ENCODE measurements at regions not wholly inside any gene's neighbourhood (a gene's known extent, or its start where the extent isn't known, plus 50 kb on each side); places are given as distances from the start of the nearest gene placed in this dataset.
"Not testable (repeated sequence)": the region's sequence is repeated elsewhere in the genome, so short reads cannot be mapped to it uniquely, and the experiment has no call there.

DNA sequence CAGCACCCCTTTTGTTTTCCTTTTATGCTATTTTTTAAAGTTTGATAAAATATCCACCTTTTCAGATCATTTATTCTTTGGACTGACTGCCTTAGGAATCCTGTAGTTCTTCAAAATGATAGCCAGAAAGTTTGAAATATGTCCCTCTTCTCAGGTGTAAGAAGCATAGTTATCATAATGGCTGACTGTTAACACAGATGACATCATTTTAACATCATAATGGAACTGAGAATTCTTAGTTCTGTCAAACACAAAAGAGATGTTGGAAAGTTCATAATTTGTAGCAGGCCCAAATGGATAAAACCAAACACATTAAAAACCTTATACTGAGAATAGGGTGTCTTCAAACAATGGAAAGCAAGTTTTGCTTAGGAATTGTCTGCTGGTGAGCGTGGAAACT, 1254.4 kb downstream of the ADGRL3 start:
- DNase-seq (ENCODE audit: low spot score), result no peak

GRCh38 chr4:62450740-62451139, 1250.6 kb downstream of the ADGRL3 start:
- DNase-seq (ENCODE audit: low spot score), result no peak

DNA sequence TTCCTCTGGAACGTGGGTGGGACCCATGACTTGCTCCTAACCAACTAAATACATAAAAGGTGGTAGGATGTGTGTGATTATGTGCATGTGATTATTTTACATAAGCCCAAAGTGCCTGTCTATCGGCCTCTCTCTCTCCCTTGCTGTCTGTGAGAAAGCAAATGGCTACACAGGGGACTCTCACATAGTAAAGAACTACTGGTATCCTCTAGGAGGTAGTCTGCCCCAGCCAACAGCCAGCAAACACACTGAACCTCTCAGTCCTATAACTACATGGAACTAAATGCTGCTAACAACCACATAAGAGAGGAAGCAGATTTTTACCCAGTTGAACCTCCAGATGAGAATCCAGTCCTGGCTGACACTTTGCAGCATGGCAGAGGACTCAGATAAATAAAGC, 1249.4 kb downstream of the ADGRL3 start:
- DNase-seq (ENCODE audit: low spot score), result no peak

DNA sequence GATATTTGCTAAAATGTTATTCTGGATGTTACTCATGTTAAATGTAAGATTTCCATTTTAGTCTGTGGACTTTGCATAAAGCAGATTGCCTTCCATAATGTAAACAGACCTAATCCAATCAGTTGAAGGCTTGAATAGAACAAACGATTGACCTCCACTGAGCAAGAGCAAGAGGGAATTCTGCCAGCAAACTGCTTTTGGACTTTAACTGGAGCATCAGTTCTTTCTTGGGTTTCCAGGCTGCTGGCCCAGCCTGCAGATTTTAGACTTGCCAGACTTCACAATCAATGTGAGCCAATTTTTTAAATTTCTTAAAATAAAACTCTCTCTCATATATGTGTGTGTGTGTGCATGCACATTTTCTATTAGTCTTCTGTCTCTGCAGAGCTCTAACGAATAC, 1248.8 kb downstream of the ADGRL3 start:
- DNase-seq (ENCODE audit: low spot score), result no peak

DNA sequence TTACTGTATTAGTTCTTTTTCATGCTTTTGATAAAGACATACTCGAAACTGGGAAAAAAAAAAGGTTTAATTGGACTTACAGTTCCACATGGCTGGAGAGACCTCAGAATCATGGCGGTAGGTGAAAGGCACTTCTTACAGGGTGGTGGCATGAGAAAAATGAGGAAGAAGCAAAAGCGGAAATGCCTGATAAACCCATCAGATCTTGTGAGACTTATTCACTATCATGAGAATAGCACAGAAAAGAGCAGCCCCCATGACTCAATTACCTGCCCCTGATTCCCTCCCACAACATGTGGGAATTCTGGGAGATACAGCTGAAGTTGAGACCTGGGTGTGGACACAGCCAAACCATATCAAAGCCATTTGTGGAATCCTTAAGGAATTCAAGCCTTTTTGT, 1238.9 kb downstream of the ADGRL3 start:
- no peak for DNase-seq (ENCODE audit: low spot score)

DNA sequence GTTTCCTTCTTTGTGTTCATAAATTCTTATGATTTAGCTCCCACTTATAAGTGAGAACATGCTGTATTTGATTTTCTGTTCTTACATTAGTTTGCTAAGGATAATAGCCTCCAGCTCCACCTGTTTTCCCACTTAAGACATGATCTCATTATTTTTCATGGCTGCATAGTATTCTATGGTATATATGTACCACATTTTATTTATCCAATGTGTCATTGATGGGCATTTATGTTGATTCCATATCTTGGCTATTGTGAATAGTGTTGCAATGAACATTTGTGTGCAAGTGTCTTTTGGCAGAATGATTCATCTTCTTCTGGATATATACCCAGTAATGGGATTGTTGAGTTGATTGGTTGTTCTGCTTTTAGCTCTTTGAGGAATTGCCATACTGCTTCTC, 1234.8 kb downstream of the ADGRL3 start:
- DNase-seq (ENCODE audit: low spot score), result no peak

DNA sequence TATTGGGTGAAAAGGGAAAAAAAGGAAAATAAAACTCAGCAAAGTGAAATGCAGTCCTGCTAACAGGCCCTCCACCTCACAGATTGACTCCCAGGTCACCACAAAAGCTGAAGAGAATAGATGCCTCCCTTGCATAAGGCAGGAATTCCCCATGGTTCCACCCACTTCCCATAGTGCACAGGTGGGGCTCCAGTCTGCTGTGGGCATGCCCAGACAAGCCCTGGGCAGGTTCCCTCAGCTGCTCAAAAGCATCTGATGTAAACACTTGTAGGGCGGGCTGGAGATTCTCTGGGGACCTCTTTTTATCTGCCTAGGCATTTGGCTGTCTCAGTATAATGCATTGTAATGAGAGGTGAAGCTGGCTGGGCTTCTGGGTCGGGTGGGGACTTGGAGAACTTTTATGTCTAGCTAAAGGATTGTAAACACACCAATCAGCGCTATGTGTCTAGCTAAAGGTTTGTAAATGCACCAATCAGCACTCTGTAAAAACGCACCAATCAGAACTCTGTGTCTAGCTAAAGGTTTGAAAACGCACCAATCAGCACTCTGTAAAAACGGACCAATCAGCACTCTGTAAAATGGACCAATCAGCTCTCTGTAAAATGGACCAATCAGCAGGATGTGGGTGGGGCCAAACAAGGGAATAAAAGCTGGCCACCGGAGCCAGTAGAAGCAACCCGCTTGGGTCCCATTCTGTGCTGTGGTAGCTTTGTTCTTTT, 1231.5 kb downstream of the ADGRL3 start:
- DNase-seq (ENCODE audit: low spot score), result not testable (repeated sequence)

GRCh38 chr4:62429297-62429696, 1229.2 kb downstream of the ADGRL3 start:
- DNase-seq (ENCODE audit: low spot score), result no peak

DNA sequence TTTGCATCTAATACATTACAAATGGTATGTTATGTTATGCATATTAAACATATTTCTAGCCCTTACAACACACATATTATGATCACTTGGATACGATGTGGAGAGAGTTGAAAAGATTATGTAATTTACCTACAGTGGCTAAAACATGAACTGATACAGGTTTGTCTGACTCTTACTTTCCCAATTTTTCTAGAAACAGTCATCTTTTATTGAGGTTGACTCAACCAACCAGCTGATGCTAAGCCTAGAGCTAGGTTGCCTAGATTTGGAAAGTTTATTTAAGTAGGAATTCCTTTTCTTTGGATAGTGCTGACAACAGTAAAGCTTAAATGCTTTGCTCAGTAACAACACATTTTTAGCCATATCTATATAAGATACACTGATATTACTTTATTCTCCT, 1215.1 kb downstream of the ADGRL3 start:
- DNase-seq (ENCODE audit: low spot score), result no peak

DNA sequence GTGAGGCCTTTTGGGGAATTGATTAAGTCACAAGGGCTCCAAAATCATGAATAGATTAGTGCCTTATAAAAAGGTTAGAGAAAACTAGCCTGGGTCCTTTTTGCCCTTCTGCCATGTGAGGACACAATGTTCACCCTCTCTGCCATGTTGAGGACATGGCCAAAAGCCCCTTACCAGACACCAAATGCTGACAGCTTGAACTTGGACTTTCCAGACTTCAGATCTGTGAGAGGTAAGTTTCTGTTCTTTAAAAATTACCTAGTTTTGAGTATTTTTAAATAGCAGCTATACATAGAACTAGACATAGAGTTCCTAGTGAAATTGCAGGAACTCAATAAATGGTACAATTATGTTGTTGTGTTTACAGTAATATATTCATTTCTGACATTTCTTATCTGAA, 1214.4 kb downstream of the ADGRL3 start:
- no peak for DNase-seq (ENCODE audit: low spot score)

DNA sequence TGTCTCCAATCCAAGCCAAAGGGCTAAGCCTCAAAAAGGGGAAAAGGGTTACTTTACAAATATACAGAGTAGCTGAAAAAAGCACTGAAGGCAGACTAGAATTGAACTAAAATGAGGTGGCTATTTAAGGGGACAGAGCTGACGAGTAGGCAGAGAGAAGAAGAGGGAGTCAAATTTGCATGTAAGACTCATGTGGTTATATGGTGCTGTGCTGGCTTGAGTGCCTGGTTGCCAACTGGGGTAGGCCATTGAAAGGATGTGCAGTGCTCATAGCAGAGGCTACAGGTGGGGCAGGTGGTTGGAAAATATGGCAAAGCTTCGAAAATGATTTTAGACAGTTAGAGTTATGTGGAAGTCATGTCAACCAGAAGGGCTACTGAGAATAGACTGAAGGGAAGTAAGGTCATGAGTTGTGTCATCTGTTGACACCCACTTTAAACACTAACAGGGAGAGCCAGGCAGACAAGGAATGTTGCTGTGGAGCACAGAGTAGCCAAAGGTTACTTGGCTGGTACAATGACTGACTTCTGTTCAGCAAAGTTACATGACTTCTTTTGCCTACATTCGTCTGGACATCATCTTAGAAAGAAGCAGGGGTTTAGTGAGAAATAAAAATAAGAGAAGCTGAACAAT, 1210.4 kb downstream of the ADGRL3 start:
- no peak for DNase-seq (ENCODE audit: low spot score)

GRCh38 chr4:62408454-62408853, 1208.3 kb downstream of the ADGRL3 start:
- no peak for DNase-seq (ENCODE audit: low spot score)

GRCh38 chr4:62407534-62407933, 1207.4 kb downstream of the ADGRL3 start:
- no peak for DNase-seq (ENCODE audit: low spot score)

DNA sequence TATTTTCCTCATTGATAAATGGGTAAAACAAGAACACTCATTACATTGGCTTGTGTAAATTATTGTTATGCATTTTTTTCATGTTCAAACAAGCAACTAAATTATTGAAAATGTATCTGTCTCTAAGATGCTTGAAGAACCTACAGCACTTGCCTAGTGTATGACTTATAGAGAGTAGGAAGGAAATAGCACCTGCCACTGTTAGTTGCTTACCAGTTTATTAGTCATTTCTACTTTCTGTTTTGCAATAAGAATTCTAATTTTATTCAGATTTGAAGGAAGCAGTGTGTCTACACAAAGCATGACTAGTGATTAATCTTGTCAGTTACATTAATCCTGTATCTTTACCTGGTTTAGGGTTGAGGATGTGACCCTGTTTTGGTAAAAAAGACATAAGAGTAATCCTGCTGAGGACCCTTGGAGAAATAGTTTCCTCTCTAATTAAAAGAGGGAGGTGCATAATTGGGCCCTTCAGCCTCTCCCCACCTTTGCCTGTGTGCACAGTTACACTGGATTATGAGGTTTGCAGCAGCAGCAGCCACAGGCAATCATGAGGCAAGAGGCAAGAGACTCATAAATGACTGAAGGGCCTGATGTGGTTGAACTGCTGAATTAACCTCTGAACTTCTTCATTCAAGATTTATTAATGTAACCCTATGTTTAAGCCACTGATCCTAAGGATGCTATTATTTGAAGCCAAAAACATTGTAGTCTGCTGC, 1202.1 kb downstream of the ADGRL3 start:
- no peak for DNase-seq (ENCODE audit: low spot score)

DNA sequence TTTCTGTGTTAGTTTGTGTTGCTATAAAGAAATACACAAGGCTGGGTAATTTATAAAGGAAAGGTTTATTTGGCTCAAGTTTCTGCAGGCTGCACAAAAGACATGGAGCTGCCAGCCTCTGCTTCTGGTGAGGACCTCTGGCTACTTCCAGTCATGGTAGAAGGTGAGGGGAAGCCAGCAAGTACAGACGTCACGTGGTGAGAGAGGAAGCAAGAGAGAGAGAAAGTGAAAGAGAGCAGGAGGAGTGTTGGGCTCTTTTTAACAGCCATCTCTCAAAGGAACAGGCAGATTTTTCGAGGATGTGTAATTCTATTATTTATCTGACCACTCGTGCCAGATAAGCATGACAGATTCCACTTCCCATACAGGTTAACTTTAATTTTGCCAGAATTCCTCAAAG, 1199.1 kb downstream of the ADGRL3 start:
- peak; percentile 33 for DNase-seq (ENCODE audit: low spot score)

- no peak for DNase-seq (ENCODE audit: low spot score)
Measured at GRCh38 chr4:62398318-62398717, 1198.2 kb downstream of the ADGRL3 start.

DNA sequence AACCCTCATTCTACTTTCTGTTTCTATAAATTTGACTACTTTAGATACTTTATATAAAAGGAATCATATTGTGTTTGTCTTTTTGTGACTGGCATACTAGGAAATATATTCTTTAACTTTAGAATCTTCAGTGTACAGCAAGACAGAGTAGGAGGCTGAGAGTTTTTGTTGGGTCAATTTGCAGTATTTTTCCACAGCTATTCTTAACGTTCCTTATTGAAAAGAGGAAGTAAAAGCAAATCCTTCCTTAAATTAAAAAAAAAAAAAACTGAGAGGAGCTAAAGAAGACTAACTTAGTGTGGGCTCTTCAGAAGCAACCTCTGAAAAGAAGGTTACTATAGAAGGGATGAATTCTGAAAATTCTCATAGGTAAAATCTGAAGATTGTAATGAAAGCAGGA, 1194.6 kb downstream of the ADGRL3 start:
- no peak for DNase-seq (ENCODE audit: low spot score)

DNA sequence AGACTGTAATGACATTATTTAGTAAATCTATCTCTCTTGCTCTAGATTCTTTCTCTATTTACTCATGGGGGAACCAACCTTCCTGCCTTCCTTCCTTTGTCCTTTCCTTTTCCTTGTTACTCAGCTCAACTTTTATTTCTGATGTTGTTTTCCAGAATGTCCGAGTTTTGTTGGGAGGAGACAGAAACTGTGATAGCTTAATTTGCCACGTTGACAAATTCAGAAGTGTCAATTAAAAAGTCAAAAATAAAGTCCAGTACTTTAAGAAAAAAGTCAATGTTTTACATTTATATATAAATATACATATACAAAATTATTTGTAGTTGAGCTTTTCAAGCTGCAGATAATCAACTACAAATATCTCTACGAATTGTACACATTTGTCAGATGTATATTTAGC, 1187.7 kb downstream of the ADGRL3 start:
- no peak for DNase-seq (ENCODE audit: low spot score)

GRCh38 chr4:62377700-62378099, 1177.6 kb downstream of the ADGRL3 start:
- DNase-seq (ENCODE audit: low spot score), result no peak

DNA sequence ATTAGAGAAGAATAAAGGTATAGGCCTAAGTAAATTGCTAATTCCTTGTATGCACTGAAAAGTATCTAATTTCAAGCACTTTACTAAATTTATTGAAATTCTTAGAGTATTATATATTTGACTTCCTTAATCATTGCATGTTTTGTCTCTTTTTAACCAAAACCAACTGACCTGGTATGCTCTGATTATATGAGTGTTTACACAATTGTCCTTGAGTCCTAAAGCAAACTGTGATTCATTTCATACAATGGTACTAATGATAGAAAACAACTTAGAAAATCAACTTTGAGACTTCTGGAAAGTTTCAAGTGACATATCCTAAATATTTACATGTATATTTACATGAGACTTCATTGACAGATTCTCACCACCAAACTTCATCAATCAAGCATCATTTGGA, 1177.1 kb downstream of the ADGRL3 start:
- DNase-seq (ENCODE audit: low spot score), result no peak

GRCh38 chr4:62366939-62367338, 1166.8 kb downstream of the ADGRL3 start:
- no peak for DNase-seq (ENCODE audit: low spot score)

DNA sequence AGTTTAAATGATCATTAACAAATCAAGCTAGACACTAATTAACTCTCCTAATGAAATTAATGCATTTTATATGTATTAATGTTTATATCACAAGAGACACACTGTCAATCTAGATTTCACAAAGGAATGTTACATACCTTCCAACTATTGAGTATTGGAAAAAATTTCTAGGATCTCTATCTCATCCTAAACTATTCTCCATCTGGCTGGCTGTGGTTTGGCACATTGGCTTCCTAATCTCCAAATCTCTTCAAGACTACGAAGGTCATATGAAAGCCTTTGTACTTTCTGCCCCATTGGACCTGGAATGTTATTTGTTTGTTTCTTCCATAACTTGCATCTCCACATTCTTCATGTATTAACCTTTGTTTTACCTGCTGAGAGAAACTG, 1160.0 kb downstream of the ADGRL3 start:
- no peak for DNase-seq (ENCODE audit: low spot score)

GRCh38 chr4:62359441-62360155, 1159.5 kb downstream of the ADGRL3 start:
- no peak for DNase-seq (ENCODE audit: low spot score)

Data from NAMALWA (cell line).